PC-3 (cell line): ENCODE measurements at regions not wholly inside any gene's neighbourhood (a gene's known extent, or its start where the extent isn't known, plus 50 kb on each side); places are given as distances from the start of the nearest gene placed in this dataset.

Experiments
- ATAC-seq: fragments of 200-7000 bp; cut with Tn5 transposase; 2 replicates; pipeline ENCODE4 v1.9.1; 2020; ENCODE audit warnings: mild to moderate bottlenecking, moderate library complexity
- BruUV-seq: library from RNA; stranded (reverse); fragments of 400-500 nt; replicated peaks from 2 replicates; lab custom pipeline; 2021; lab: Mats Ljungman, UMichigan
- CTCF ChIA-PET: fragments of 300-600 bp; sonication (Branson Sonifier 250); formaldehyde crosslinking; loops from one replicate; lab custom pipeline; 2022; ENCODE audit warnings: antibody characterized with exemption; lab: Charles Lee
- POLR2A ChIA-PET: fragments of 300-600 bp; sonication (Branson Sonifier 250); formaldehyde crosslinking; loops from one replicate; lab custom pipeline; 2022; ENCODE audit warnings: antibody characterized with exemption; ENCODE audit not compliant: unreplicated experiment; lab: Charles Lee
- DNase-seq: peaks from one replicate; pipeline ENCODE4 v3.0.0-alpha.2; 2015
- H2AFZ ChIP-seq: fragments of 300-600 bp; sonication (generic); 2 replicates; pipeline ENCODE4 v1.6.0; 2016; ENCODE audit warnings: antibody characterized with exemption, low read length
- H3F3A ChIP-seq: fragments of 300-600 bp; sonication (generic); one replicate; pipeline ENCODE4 v1.6.0; 2017; ENCODE audit warnings: antibody characterized with exemption, low read length, control low read depth, mild to moderate bottlenecking; ENCODE audit not compliant: unreplicated experiment
- H3K27ac ChIP-seq: fragments of 300-600 bp; sonication (generic); 2 replicates; pipeline ENCODE4 v1.5.1; 2016; ENCODE audit warnings: mild to moderate bottlenecking, low read length
- H3K27me3 ChIP-seq: fragments of 300-600 bp; sonication (generic); 2 replicates; pipeline ENCODE4 v1.6.1; 2016; ENCODE audit warnings: low read length, mixed read lengths
- H3K36me3 ChIP-seq: fragments of 300-600 bp; sonication (generic); 2 replicates; pipeline ENCODE4 v1.6.1; 2016; ENCODE audit warnings: low read depth, mixed run types, low read length, mixed read lengths
- H3K4me1 ChIP-seq: fragments of 300-600 bp; sonication (generic); 2 replicates; pipeline ENCODE4 v1.5.1; 2016; ENCODE audit warnings: low read length; ENCODE audit not compliant: insufficient read depth
- H3K4me2 ChIP-seq: fragments of 300-600 bp; sonication (generic); 2 replicates; pipeline ENCODE4 v1.6.0; 2016; ENCODE audit warnings: low read length
- H3K4me3 ChIP-seq: fragments of 300-600 bp; sonication (generic); 2 replicates; pipeline ENCODE4 v1.5.1; 2016; ENCODE audit warnings: mild to moderate bottlenecking, low read length, mixed read lengths
- H3K79me2 ChIP-seq: fragments of 300-600 bp; sonication (generic); 2 replicates; pipeline ENCODE4 v1.6.1; 2017; ENCODE audit warnings: low read length, mixed read lengths
- H3K9ac ChIP-seq: fragments of 300-600 bp; sonication (generic); 2 replicates; pipeline ENCODE4 v1.6.0; 2016; ENCODE audit warnings: mild to moderate bottlenecking, low read length
- H3K9me2 ChIP-seq: fragments of 300-600 bp; sonication (generic); replicated peaks from 2 replicates; pipeline ENCODE4 v1.6.1; 2016; ENCODE audit warnings: mixed run types, low read length, mixed read lengths
- H3K9me3 ChIP-seq: fragments of 300-600 bp; sonication (generic); 2 replicates; pipeline ENCODE4 v1.6.1; 2016; ENCODE audit warnings: low read length, mixed read lengths
- H4K20me1 ChIP-seq: fragments of 300-600 bp; sonication (generic); 2 replicates; pipeline ENCODE4 v1.6.1; 2016; ENCODE audit warnings: low read length, mixed read lengths
- CTCF ChIP-seq: fragments of 300-600 bp; sonication (generic); conservative IDR thresholded peaks from 2 replicates; pipeline ENCODE4 v1.5.1; 2017; ENCODE audit warnings: antibody characterized with exemption, low read depth, mild to moderate bottlenecking, low read length
- EZH2 ChIP-seq: fragments of 300-600 bp; sonication (generic); IDR thresholded peaks from one replicate; pipeline ENCODE4 v1.6.1; 2017; ENCODE audit warnings: antibody characterized with exemption, mild to moderate bottlenecking, low read length; ENCODE audit not compliant: unreplicated experiment
- EZH2phosphoT487 ChIP-seq: fragments of 300-600 bp; sonication (generic); IDR thresholded peaks from 2 replicates; pipeline ENCODE4 v1.6.1; 2018; ENCODE audit warnings: mild to moderate bottlenecking, antibody characterized with exemption, low read length, borderline replicate concordance
- intact Hi-C: fragments of 100-400 bp; cut with micrococcal nuclease; formaldehyde crosslinking; loops from 2 replicates; pipeline ENCODE4 v1.9.0; 2023

GRCh38 chr3:8290611-8291010, 211.0 kb upstream of the LMCD1 start:
- Histone ChIP-seq H3K27ac (no peak overlapping the region), H2AFZ (no peak overlapping the region), H3K9me3 (no peaks in the 10 kb centered on the region), H4K20me1 (no peaks in the 10 kb centered on the region), H3K9me2 (no peaks in the 10 kb centered on the region), H3K4me3 (no peak overlapping the region), H3K79me2 (no peaks in the 10 kb centered on the region), H3K4me1 (no peaks in the 10 kb centered on the region), H3K4me2 (no peak overlapping the region), H3K9ac (no peak overlapping the region), H3K27me3 (0 out of 2 replicates have a peak, but pooled peaks cover 18% of the 10 kb centered on the region), H3K36me3 (no peaks in the 10 kb centered on the region), H3F3A (no peaks in the 10 kb centered on the region)
- POLR2A ChIA-PET, result no interaction called here
- no TSS peak for BruUV-seq
- ATAC-seq (no peak), DNase-seq (no peak)
- intact Hi-C loops, result no loop called here
- CTCF ChIA-PET, result no interaction called here
- TF ChIP-seq EZH2phosphoT487, result no peak
- no peak for TF ChIP-seq CTCF
- no peak for TF ChIP-seq EZH2

GRCh38 chr3:8296461-8296860, 205.2 kb upstream of the LMCD1 start:
- Histone ChIP-seq H2AFZ (no peak overlapping the region), H3K9ac (no peak overlapping the region), H4K20me1 (no peaks in the 10 kb centered on the region), H3K4me3 (no peak overlapping the region), H3K27ac (no peak overlapping the region), H3K4me1 (no peaks in the 10 kb centered on the region), H3K9me3 (no peaks in the 10 kb centered on the region), H3F3A (no peaks in the 10 kb centered on the region), H3K36me3 (no peaks in the 10 kb centered on the region), H3K4me2 (no peak overlapping the region), H3K79me2 (no peaks in the 10 kb centered on the region), H3K9me2 (no peaks in the 10 kb centered on the region), H3K27me3 (0 out of 2 replicates have a peak, but pooled peaks cover 15% of the 10 kb centered on the region)
- intact Hi-C loops, result no loop called here
- CTCF ChIA-PET, result no interaction called here
- POLR2A ChIA-PET, result no interaction called here
- ATAC-seq (no peak), DNase-seq (no peak)
- no TSS peak for BruUV-seq
- TF ChIP-seq CTCF (no peak), EZH2 (no peak), EZH2phosphoT487 (no peak)

GRCh38 chr3:8298021-8298954, 203.3 kb upstream of the LMCD1 start:
- no peak overlapping the region for H3K27ac ChIP-seq
- H3K36me3 ChIP-seq, result no peaks in the 10 kb centered on the region
- H3K79me2 ChIP-seq, result no peaks in the 10 kb centered on the region
- H3K9ac ChIP-seq, result no peak overlapping the region
- POLR2A ChIA-PET, result no interaction called here
- no peak overlapping the region for H3K4me3 ChIP-seq
- no peaks in the 10 kb centered on the region for H4K20me1 ChIP-seq
- 0 out of 2 replicates have a peak, but pooled peaks cover 4% of the 10 kb centered on the region for H3K27me3 ChIP-seq
- DNase-seq, result no peak
- TF ChIP-seq EZH2phosphoT487 (no peak), EZH2 (no peak), CTCF (no peak)
- intact Hi-C loops, result no loop called here
- no TSS peak for BruUV-seq
- no peak overlapping the region for H2AFZ ChIP-seq
- H3K9me2 ChIP-seq, result no peaks in the 10 kb centered on the region
- H3K9me3 ChIP-seq, result no peaks in the 10 kb centered on the region
- no peaks in the 10 kb centered on the region for H3K4me1 ChIP-seq
- ATAC-seq, result no peak
- H3F3A ChIP-seq, result no peaks in the 10 kb centered on the region
- CTCF ChIA-PET, result no interaction called here
- no peak overlapping the region for H3K4me2 ChIP-seq
